IMR-90 (cell line): ENCODE measurements at regions not wholly inside any gene's neighbourhood (a gene's known extent, or its start where the extent isn't known, plus 50 kb on each side); places are given as distances from the start of the nearest gene placed in this dataset.
A peak's percentile ranks its signal among the peaks of the same experiment; 100 is the strongest.

Source experiments
- CTCF ChIP-seq: conservative IDR thresholded peaks from 2 replicates; pipeline ENCODE4 v1.5.1; 2012; ENCODE audit warnings: mild to moderate bottlenecking, low read depth, low read length, improper control_type of control experiment
- ELK1 ChIP-seq: fragments of 150-350 bp; IDR thresholded peaks from 2 replicates; pipeline ENCODE4 v1.6.1; 2016; ENCODE audit warnings: low read depth, mild to moderate bottlenecking, low read length, moderate library complexity, borderline replicate concordance
- FOS ChIP-seq: fragments of 150-350 bp; IDR thresholded peaks from 2 replicates; pipeline ENCODE4 v1.6.1; 2016; ENCODE audit warnings: low read depth, low read length
- MXI1 ChIP-seq: IDR thresholded peaks from 2 replicates; pipeline ENCODE4 v1.6.1; 2012; ENCODE audit warnings: low read depth, mild to moderate bottlenecking, low read length, moderate library complexity, borderline replicate concordance
- POLR2A ChIP-seq: IDR thresholded peaks from 2 replicates; pipeline ENCODE4 v1.6.1; 2012; ENCODE audit warnings: mild to moderate bottlenecking, low read depth, low read length

GRCh38 chr18:70384181-70384790 is 95.4 kb downstream of the SOCS6 start:
- TF ChIP-seq CTCF (no peak), POLR2A (no peak), MXI1 (no peak), FOS (peak; percentile 90), ELK1 (no peak)
